HG02642 (cell line): ENCODE measurements at regions not wholly inside any gene's neighbourhood (a gene's known extent, or its start where the extent isn't known, plus 50 kb on each side); places are given as distances from the start of the nearest gene placed in this dataset.
"Not testable (repeated sequence)": the region's sequence is repeated elsewhere in the genome, so short reads cannot be mapped to it uniquely, and the experiment has no call there.

Experiments
- ATAC-seq: cut with Tn5 transposase; IDR thresholded peaks from one replicate; pipeline ENCODE4 v1.9.1; 2021; ENCODE audit warnings: mild to moderate bottlenecking; ENCODE audit not compliant: unreplicated experiment, poor library complexity

- no peak for ATAC-seq
These were observed 157.2 kb downstream of the DDX1 start for GRCh38 chr2:15748736-15749323.

GRCh38 chr2:15749460-15750432 lies 158.1 kb downstream of the DDX1 start:
- no peak for ATAC-seq

- ATAC-seq: no peak
These were observed 158.8 kb downstream of the DDX1 start for GRCh38 chr2:15750433-15750814.

- no peak for ATAC-seq
These were observed 159.2 kb downstream of the DDX1 start for GRCh38 chr2:15750822-15751329.

GRCh38 chr2:15751477-15751876 lies 159.8 kb downstream of the DDX1 start:
- ATAC-seq: no peak

- ATAC-seq: no peak
These were observed 161.0 kb downstream of the DDX1 start for GRCh38 chr2:15752552-15753232.

- no peak for ATAC-seq
These were observed 161.6 kb downstream of the DDX1 start for GRCh38 chr2:15753233-15753798.

GRCh38 chr2:15753811-15754702 lies 162.4 kb downstream of the DDX1 start:
- ATAC-seq: no peak

- ATAC-seq: no peak
These were observed 163.0 kb downstream of the DDX1 start for GRCh38 chr2:15754703-15755099.

- ATAC-seq: no peak
These were observed 163.9 kb downstream of the DDX1 start for GRCh38 chr2:15755528-15755927.

- no peak for ATAC-seq
These were observed 164.4 kb downstream of the DDX1 start for GRCh38 chr2:15756011-15756550.

- ATAC-seq: no peak
These were observed 165.5 kb downstream of the DDX1 start for GRCh38 chr2:15756882-15757819.

- no peak for ATAC-seq
These were observed 166.3 kb downstream of the DDX1 start for GRCh38 chr2:15757820-15758586.

GRCh38 chr2:15758848-15759247 lies 167.2 kb downstream of the DDX1 start:
- ATAC-seq: no peak

- no peak for ATAC-seq
These were observed 167.7 kb downstream of the DDX1 start for GRCh38 chr2:15759385-15759784.

GRCh38 chr2:15759791-15760190 lies 168.1 kb downstream of the DDX1 start:
- ATAC-seq: not testable (repeated sequence)

GRCh38 chr2:15760232-15760910 lies 168.7 kb downstream of the DDX1 start:
- no peak for ATAC-seq
